OCI-LY3 (cell line): ENCODE measurements at regions not wholly inside any gene's neighbourhood (a gene's known extent, or its start where the extent isn't known, plus 50 kb on each side); places are given as distances from the start of the nearest gene placed in this dataset.

Source experiments
- CTCF ChIP-seq: fragments of 200-600, 300-600 bp; sonication (generic); IDR thresholded peaks from 2 replicates; pipeline ENCODE4 v1.5.1; 2014; ENCODE audit warnings: antibody characterized with exemption, low read length, low read depth
- EZH2phosphoT487 ChIP-seq: fragments of 200-600 bp; shearing (Covaris generic); IDR thresholded peaks from 2 replicates; pipeline ENCODE4 v1.6.1; 2018; ENCODE audit warnings: antibody characterized with exemption, mixed run types, low read depth

DNA sequence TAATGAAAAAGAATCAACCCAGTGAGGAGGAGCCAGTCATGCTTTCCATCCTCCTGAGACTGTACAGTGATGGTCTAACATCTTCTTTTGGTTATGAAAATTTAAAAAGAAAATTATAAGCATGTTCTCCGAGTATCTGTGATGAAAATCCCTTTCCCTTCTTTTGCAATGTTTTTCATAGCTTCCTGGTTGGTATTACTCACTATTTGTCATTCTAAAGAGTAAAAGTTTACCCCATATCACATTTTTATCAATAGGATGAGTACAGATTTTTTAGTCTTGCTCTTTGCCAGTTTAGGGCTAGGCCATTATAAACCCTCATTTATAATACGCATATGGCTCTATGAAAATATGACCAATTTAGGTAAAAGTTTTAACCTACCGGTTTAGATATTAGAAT is 564.1 kb downstream of the SUCLG1 start:
- TF ChIP-seq CTCF (no peak), EZH2phosphoT487 (no peak)
